Thyroid gland (tissue), 4 donors: ENCODE measurements at regions not wholly inside any gene's neighbourhood (a gene's known extent, or its start where the extent isn't known, plus 50 kb on each side); places are given as distances from the start of the nearest gene placed in this dataset.

Experiments used
- CTCF ChIP-seq, 6 experiments: fragments of 200-600 bp in 3 of 6; fragments of 450-650 bp in 3 of 6; sonication (generic) in 3 of 6; IDR thresholded peaks; one replicate each; pipeline ENCODE4 v1.5.1; 2016 to 2019; ENCODE audit warnings: antibody characterized with exemption in 6 of 6, mild to moderate bottlenecking in 2 of 6, inconsistent platforms in 1 of 6, moderate library complexity in 1 of 6
- POLR2A ChIP-seq, 2 donors: fragments of 450-650 bp; IDR thresholded peaks; one replicate each; pipeline ENCODE4 v1.6.1; 2017; ENCODE audit warnings: antibody characterized with exemption in 2 of 2, mild to moderate bottlenecking in 2 of 2, moderate library complexity in 1 of 2

- TF ChIP-seq POLR2A (IDR thresholded peaks at IDR 0.05) (no peak), CTCF (IDR thresholded peaks at IDR 0.05) (no peak)
Measured at GRCh38 chr1:181909010-181909409, 152.5 kb downstream of the ZNF648 start.
